ENCODE measurements at regions not wholly inside any gene's neighbourhood (a gene's known extent, or its start where the extent isn't known, plus 50 kb on each side); places are given as distances from the start of the nearest gene placed in this dataset.

DNA sequence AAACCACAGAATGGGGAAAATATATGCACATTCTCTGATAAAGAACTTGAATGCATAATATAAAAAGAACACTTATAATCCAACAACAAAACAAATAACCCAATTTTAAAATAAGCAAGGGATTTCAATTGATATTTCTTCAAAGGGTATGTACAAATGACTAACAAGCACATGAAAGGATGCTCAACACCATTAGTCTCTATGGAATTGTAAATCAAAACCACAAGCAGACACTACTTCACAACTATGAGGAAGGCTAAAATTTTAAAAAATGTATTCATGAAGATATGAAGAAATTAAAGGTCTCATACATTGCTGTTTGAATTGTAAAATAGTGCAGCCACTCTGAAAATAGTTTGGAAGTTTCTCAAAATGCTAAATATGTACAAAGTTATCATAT, 78.9 kb upstream of the GAS1 start:
- TF ChIP-seq, protein P1, sequence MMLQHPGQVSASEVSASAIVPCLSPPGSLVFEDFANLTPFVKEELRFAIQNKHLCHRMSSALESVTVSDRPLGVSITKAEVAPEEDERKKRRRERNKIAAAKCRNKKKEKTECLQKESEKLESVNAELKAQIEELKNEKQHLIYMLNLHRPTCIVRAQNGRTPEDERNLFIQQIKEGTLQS (IDR thresholded peaks at IDR 0.05; ENCODE audit: insufficient read depth, low read depth, low read length): no peak
- TF ChIP-seq, protein P2, sequence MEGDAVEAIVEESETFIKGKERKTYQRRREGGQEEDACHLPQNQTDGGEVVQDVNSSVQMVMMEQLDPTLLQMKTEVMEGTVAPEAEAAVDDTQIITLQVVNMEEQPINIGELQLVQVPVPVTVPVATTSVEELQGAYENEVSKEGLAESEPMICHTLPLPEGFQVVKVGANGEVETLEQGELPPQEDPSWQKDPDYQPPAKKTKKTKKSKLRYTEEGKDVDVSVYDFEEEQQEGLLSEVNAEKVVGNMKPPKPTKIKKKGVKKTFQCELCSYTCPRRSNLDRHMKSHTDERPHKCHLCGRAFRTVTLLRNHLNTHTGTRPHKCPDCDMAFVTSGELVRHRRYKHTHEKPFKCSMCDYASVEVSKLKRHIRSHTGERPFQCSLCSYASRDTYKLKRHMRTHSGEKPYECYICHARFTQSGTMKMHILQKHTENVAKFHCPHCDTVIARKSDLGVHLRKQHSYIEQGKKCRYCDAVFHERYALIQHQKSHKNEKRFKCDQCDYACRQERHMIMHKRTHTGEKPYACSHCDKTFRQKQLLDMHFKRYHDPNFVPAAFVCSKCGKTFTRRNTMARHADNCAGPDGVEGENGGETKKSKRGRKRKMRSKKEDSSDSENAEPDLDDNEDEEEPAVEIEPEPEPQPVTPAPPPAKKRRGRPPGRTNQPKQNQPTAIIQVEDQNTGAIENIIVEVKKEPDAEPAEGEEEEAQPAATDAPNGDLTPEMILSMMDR (IDR thresholded peaks at IDR 0.05; ENCODE audit: control extremely low read depth in 1 of 3, insufficient read depth in 1 of 3, low read depth in 1 of 3, low read length in 3 of 3): no peak
- no peak for TF ChIP-seq EZH2 (IDR thresholded peaks at IDR 0.05; ENCODE audit: low read depth, low read length, severe bottlenecking)
- TF ChIP-seq, protein P3, sequence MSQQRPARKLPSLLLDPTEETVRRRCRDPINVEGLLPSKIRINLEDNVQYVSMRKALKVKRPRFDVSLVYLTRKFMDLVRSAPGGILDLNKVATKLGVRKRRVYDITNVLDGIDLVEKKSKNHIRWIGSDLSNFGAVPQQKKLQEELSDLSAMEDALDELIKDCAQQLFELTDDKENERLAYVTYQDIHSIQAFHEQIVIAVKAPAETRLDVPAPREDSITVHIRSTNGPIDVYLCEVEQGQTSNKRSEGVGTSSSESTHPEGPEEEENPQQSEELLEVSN (IDR thresholded peaks at IDR 0.05): no peak
